ENCODE measurements at regions not wholly inside any gene's neighbourhood (a gene's known extent, or its start where the extent isn't known, plus 50 kb on each side); places are given as distances from the start of the nearest gene placed in this dataset.

GRCh38 chr11:19587979-19588378, 124.7 kb upstream of the NAV2 start:
- ChIA-PET CTCF (no interaction called here), POLR2A (no interaction called here)
- Mint-ChIP-seq H3K36me3 (ENCODE audit: insufficient read depth, unreplicated experiment) (no peaks in the 10 kb centered on the region), H3K9me3 (ENCODE audit: unreplicated experiment) (peaks cover 20% of the 10 kb centered on the region), H3K4me3 (ENCODE audit: unreplicated experiment) (no peak overlapping the region), H3K4me1 (ENCODE audit: low read depth, unreplicated experiment) (peaks cover 3% of the 10 kb centered on the region), H3K27me3 (ENCODE audit: insufficient read depth, unreplicated experiment) (peaks cover 12% of the 10 kb centered on the region), H3K27ac (ENCODE audit: unreplicated experiment) (no peak overlapping the region)
- H3K9me3 ChIP-seq: 0 out of 2 replicates have a peak, but pooled peaks cover 6% of the 10 kb centered on the region
- no peaks in the 10 kb centered on the region for H3K4me1 ChIP-seq
- TF ChIP-seq, protein P1, sequence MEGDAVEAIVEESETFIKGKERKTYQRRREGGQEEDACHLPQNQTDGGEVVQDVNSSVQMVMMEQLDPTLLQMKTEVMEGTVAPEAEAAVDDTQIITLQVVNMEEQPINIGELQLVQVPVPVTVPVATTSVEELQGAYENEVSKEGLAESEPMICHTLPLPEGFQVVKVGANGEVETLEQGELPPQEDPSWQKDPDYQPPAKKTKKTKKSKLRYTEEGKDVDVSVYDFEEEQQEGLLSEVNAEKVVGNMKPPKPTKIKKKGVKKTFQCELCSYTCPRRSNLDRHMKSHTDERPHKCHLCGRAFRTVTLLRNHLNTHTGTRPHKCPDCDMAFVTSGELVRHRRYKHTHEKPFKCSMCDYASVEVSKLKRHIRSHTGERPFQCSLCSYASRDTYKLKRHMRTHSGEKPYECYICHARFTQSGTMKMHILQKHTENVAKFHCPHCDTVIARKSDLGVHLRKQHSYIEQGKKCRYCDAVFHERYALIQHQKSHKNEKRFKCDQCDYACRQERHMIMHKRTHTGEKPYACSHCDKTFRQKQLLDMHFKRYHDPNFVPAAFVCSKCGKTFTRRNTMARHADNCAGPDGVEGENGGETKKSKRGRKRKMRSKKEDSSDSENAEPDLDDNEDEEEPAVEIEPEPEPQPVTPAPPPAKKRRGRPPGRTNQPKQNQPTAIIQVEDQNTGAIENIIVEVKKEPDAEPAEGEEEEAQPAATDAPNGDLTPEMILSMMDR (IDR thresholded peaks at IDR 0.05; ENCODE audit: insufficient read depth in 1 of 2, low read depth in 1 of 2, low read length in 1 of 2, severe bottlenecking in 1 of 2, unreplicated experiment in 1 of 2): no peak
- H3K36me3 ChIP-seq (ENCODE audit: control insufficient read depth, insufficient read depth, low read length): no peaks in the 10 kb centered on the region
- DNase-seq: no peak
- intact Hi-C loops (cut with micrococcal nuclease; ENCODE audit: unreplicated experiment): no loop called here
- BruUV-seq (replicated peaks): no TSS peak
- no peaks in the 10 kb centered on the region for H3K27me3 ChIP-seq (replicated peaks; ENCODE audit: control insufficient read depth, insufficient read depth, low read length)
- H3K4me3 ChIP-seq (ENCODE audit: low read depth, low read length): no peak overlapping the region

DNA sequence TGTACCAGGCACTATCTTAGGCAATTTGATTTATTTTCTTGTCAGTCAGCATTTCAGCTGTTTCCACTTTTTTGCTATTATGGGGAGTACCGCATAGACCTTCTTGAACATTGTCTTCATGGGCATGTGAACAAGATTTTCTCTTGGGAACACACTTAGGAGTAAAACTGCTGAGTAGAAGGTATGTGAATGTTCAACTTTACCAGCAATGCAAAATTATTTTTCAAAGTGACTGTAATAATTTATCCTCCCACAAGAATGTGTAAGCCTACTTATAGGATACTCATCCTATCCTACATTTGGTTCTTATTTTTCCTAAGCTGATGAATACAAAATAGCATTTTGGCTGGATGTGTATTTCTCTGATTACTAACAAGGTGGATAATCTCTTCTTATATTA, 132.0 kb upstream of the NAV2 start:
- BruUV-seq (replicated peaks): no TSS peak
- peaks cover 13% of the 10 kb centered on the region for H3K9me3 Mint-ChIP-seq (ENCODE audit: unreplicated experiment)
- TF ChIP-seq, protein P1 (IDR thresholded peaks at IDR 0.05; ENCODE audit: insufficient read depth in 1 of 2, low read depth in 1 of 2, low read length in 1 of 2, severe bottlenecking in 1 of 2, unreplicated experiment in 1 of 2): no peak

GRCh38 chr11:19579957-19580356, 132.7 kb upstream of the NAV2 start:
- Mint-ChIP-seq H3K36me3 (ENCODE audit: insufficient read depth, unreplicated experiment) (no peaks in the 10 kb centered on the region), H3K4me1 (ENCODE audit: low read depth, unreplicated experiment) (no peaks in the 10 kb centered on the region), H3K4me3 (ENCODE audit: unreplicated experiment) (no peak overlapping the region), H3K27me3 (ENCODE audit: insufficient read depth, unreplicated experiment) (peaks cover 4% of the 10 kb centered on the region), H3K9me3 (ENCODE audit: unreplicated experiment) (peaks cover 9% of the 10 kb centered on the region), H3K27ac (ENCODE audit: unreplicated experiment) (no peak overlapping the region)
- POLR2A ChIA-PET: no interaction called here
- intact Hi-C loops (cut with micrococcal nuclease; ENCODE audit: unreplicated experiment): no loop called here
- TF ChIP-seq, protein P1 (IDR thresholded peaks at IDR 0.05; ENCODE audit: insufficient read depth in 1 of 2, low read depth in 1 of 2, low read length in 1 of 2, severe bottlenecking in 1 of 2, unreplicated experiment in 1 of 2): no peak
- BruUV-seq (replicated peaks): no TSS peak
- H3K9me3 ChIP-seq: no peaks in the 10 kb centered on the region
- H3K4me1 ChIP-seq: no peaks in the 10 kb centered on the region
- no peaks in the 10 kb centered on the region for H3K36me3 ChIP-seq (ENCODE audit: control insufficient read depth, insufficient read depth, low read length)
- no peak for DNase-seq
- CTCF ChIA-PET: no interaction called here
- no peaks in the 10 kb centered on the region for H3K27me3 ChIP-seq (replicated peaks; ENCODE audit: control insufficient read depth, insufficient read depth, low read length)
- no peak overlapping the region for H3K4me3 ChIP-seq (ENCODE audit: low read depth, low read length)

More for the DNA sequence above, 132.0 kb upstream of the NAV2 start:
- H3K4me3 Mint-ChIP-seq (ENCODE audit: unreplicated experiment): no peak overlapping the region
- peaks cover 4% of the 10 kb centered on the region for H3K27me3 Mint-ChIP-seq (ENCODE audit: insufficient read depth, unreplicated experiment)
- no peaks in the 10 kb centered on the region for H3K9me3 ChIP-seq
- no peaks in the 10 kb centered on the region for H3K4me1 ChIP-seq
- no peaks in the 10 kb centered on the region for H3K27me3 ChIP-seq (replicated peaks; ENCODE audit: control insufficient read depth, insufficient read depth, low read length)
- ChIA-PET CTCF (no interaction called here), POLR2A (no interaction called here)
- intact Hi-C loops (cut with micrococcal nuclease; ENCODE audit: unreplicated experiment): no loop called here
- H3K36me3 Mint-ChIP-seq (ENCODE audit: insufficient read depth, unreplicated experiment): no peaks in the 10 kb centered on the region
- H3K27ac Mint-ChIP-seq (ENCODE audit: unreplicated experiment): no peak overlapping the region
- no peak for DNase-seq
- no peaks in the 10 kb centered on the region for H3K4me1 Mint-ChIP-seq (ENCODE audit: low read depth, unreplicated experiment)
- no peaks in the 10 kb centered on the region for H3K36me3 ChIP-seq (ENCODE audit: control insufficient read depth, insufficient read depth, low read length)
- no peak overlapping the region for H3K4me3 ChIP-seq (ENCODE audit: low read depth, low read length)

Measured in Caco-2 (cell line).